ENCODE measurements at regions not wholly inside any gene's neighbourhood (a gene's known extent, or its start where the extent isn't known, plus 50 kb on each side); places are given as distances from the start of the nearest gene placed in this dataset.
"Not testable (repeated sequence)": the region's sequence is repeated elsewhere in the genome, so short reads cannot be mapped to it uniquely, and the experiment has no call there.

GRCh38 chr20:53814060-53814459 lies 220.4 kb upstream of the ZNF217 start:
- no peaks in the 10 kb centered on the region for H3K36me3 ChIP-seq (ENCODE audit: insufficient read depth, insufficient read length, low read length)
- DNase-seq (ENCODE audit: low read depth, low spot score): no peak
- no peak for TF ChIP-seq SUZ12 (IDR thresholded peaks at IDR 0.05; ENCODE audit: extremely low read depth, insufficient read depth, insufficient read length)
- TF ChIP-seq ZNF274 (IDR thresholded peaks at IDR 0.05; ENCODE audit: low read depth, low read length): no peak
- TF ChIP-seq YY1 (IDR thresholded peaks at IDR 0.05; ENCODE audit: insufficient read depth, insufficient read length): no peak
- H3K4me3 ChIP-seq (ENCODE audit: insufficient read length, low read depth): no peak overlapping the region
- H3K9me3 ChIP-seq (ENCODE audit: insufficient read depth, low read length): 0 out of 2 replicates have a peak, but pooled peaks cover 5% of the 10 kb centered on the region
- no peaks in the 10 kb centered on the region for H3K4me1 ChIP-seq (ENCODE audit: insufficient read depth, insufficient read length)
- H3K9ac ChIP-seq (ENCODE audit: insufficient read length, low read depth): no peak overlapping the region
- H3K27me3 ChIP-seq (ENCODE audit: insufficient read depth, insufficient read length): no peaks in the 10 kb centered on the region

GRCh38 chr20:53813636-53814035 lies 220.0 kb upstream of the ZNF217 start:
- H3K4me3 ChIP-seq (ENCODE audit: insufficient read length, low read depth): no peak overlapping the region
- no peak for DNase-seq (ENCODE audit: low read depth, low spot score)
- H3K9me3 ChIP-seq (ENCODE audit: insufficient read depth, low read length): 0 out of 2 replicates have a peak, but pooled peaks cover under 1% of the 10 kb centered on the region
- H3K9ac ChIP-seq (ENCODE audit: insufficient read length, low read depth): no peak overlapping the region
- H3K4me1 ChIP-seq (ENCODE audit: insufficient read depth, insufficient read length): no peaks in the 10 kb centered on the region
- TF ChIP-seq YY1 (IDR thresholded peaks at IDR 0.05; ENCODE audit: insufficient read depth, insufficient read length): no peak
- no peak for TF ChIP-seq SUZ12 (IDR thresholded peaks at IDR 0.05; ENCODE audit: extremely low read depth, insufficient read depth, insufficient read length)
- no peak for TF ChIP-seq ZNF274 (IDR thresholded peaks at IDR 0.05; ENCODE audit: low read depth, low read length)
- no peaks in the 10 kb centered on the region for H3K27me3 ChIP-seq (ENCODE audit: insufficient read depth, insufficient read length)
- no peaks in the 10 kb centered on the region for H3K36me3 ChIP-seq (ENCODE audit: insufficient read depth, insufficient read length, low read length)

GRCh38 chr20:53811577-53811976 lies 217.9 kb upstream of the ZNF217 start:
- no peak overlapping the region for H3K9ac ChIP-seq (ENCODE audit: insufficient read length, low read depth)
- no peaks in the 10 kb centered on the region for H3K36me3 ChIP-seq (ENCODE audit: insufficient read depth, insufficient read length, low read length)
- TF ChIP-seq YY1 (IDR thresholded peaks at IDR 0.05; ENCODE audit: insufficient read depth, insufficient read length) (no peak), ZNF274 (IDR thresholded peaks at IDR 0.05; ENCODE audit: low read depth, low read length) (no peak), SUZ12 (IDR thresholded peaks at IDR 0.05; ENCODE audit: extremely low read depth, insufficient read depth, insufficient read length) (no peak)
- H3K4me3 ChIP-seq (ENCODE audit: insufficient read length, low read depth): no peak overlapping the region
- no peak for DNase-seq (ENCODE audit: low read depth, low spot score)
- H3K9me3 ChIP-seq (ENCODE audit: insufficient read depth, low read length): no peaks in the 10 kb centered on the region
- peaks cover 3% of the 10 kb centered on the region for H3K4me1 ChIP-seq (ENCODE audit: insufficient read depth, insufficient read length)
- H3K27me3 ChIP-seq (ENCODE audit: insufficient read depth, insufficient read length): no peaks in the 10 kb centered on the region

GRCh38 chr20:53810661-53811355 lies 217.2 kb upstream of the ZNF217 start:
- H3K4me1 ChIP-seq (ENCODE audit: insufficient read depth, insufficient read length): peaks cover 3% of the 10 kb centered on the region
- no peak for TF ChIP-seq YY1 (IDR thresholded peaks at IDR 0.05; ENCODE audit: insufficient read depth, insufficient read length)
- TF ChIP-seq SUZ12 (IDR thresholded peaks at IDR 0.05; ENCODE audit: extremely low read depth, insufficient read depth, insufficient read length): no peak
- H3K9ac ChIP-seq (ENCODE audit: insufficient read length, low read depth): no peak overlapping the region
- DNase-seq (ENCODE audit: low read depth, low spot score): no peak
- no peaks in the 10 kb centered on the region for H3K36me3 ChIP-seq (ENCODE audit: insufficient read depth, insufficient read length, low read length)
- H3K9me3 ChIP-seq (ENCODE audit: insufficient read depth, low read length): no peaks in the 10 kb centered on the region
- no peaks in the 10 kb centered on the region for H3K27me3 ChIP-seq (ENCODE audit: insufficient read depth, insufficient read length)
- H3K4me3 ChIP-seq (ENCODE audit: insufficient read length, low read depth): no peak overlapping the region

GRCh38 chr20:53809728-53810365 lies 216.2 kb upstream of the ZNF217 start:
- no peak for DNase-seq (ENCODE audit: low read depth, low spot score)
- Histone ChIP-seq H3K9ac (ENCODE audit: insufficient read length, low read depth) (no peak overlapping the region), H3K9me3 (ENCODE audit: insufficient read depth, low read length) (no peaks in the 10 kb centered on the region), H3K4me1 (ENCODE audit: insufficient read depth, insufficient read length) (peaks cover 3% of the 10 kb centered on the region), H3K27me3 (ENCODE audit: insufficient read depth, insufficient read length) (no peaks in the 10 kb centered on the region), H3K36me3 (ENCODE audit: insufficient read depth, insufficient read length, low read length) (no peaks in the 10 kb centered on the region), H3K4me3 (ENCODE audit: insufficient read length, low read depth) (no peak overlapping the region)
- TF ChIP-seq SUZ12 (IDR thresholded peaks at IDR 0.05; ENCODE audit: extremely low read depth, insufficient read depth, insufficient read length): no peak
- no peak for TF ChIP-seq YY1 (IDR thresholded peaks at IDR 0.05; ENCODE audit: insufficient read depth, insufficient read length)
- TF ChIP-seq ZNF274 (IDR thresholded peaks at IDR 0.05; ENCODE audit: low read depth, low read length): no peak

- no peak for DNase-seq (ENCODE audit: low read depth, low spot score)
- no peak for TF ChIP-seq YY1 (IDR thresholded peaks at IDR 0.05; ENCODE audit: insufficient read depth, insufficient read length)
- no peak for TF ChIP-seq SUZ12 (IDR thresholded peaks at IDR 0.05; ENCODE audit: extremely low read depth, insufficient read depth, insufficient read length)
- no peak overlapping the region for H3K9ac ChIP-seq (ENCODE audit: insufficient read length, low read depth)
- peaks cover 3% of the 10 kb centered on the region for H3K4me1 ChIP-seq (ENCODE audit: insufficient read depth, insufficient read length)
- H3K4me3 ChIP-seq (ENCODE audit: insufficient read length, low read depth): no peak overlapping the region
- no peaks in the 10 kb centered on the region for H3K9me3 ChIP-seq (ENCODE audit: insufficient read depth, low read length)
- H3K36me3 ChIP-seq (ENCODE audit: insufficient read depth, insufficient read length, low read length): no peaks in the 10 kb centered on the region
- H3K27me3 ChIP-seq (ENCODE audit: insufficient read depth, insufficient read length): no peaks in the 10 kb centered on the region
These were observed 215.6 kb upstream of the ZNF217 start for GRCh38 chr20:53809217-53809616.

GRCh38 chr20:53808733-53809132 lies 215.1 kb upstream of the ZNF217 start:
- DNase-seq (ENCODE audit: low read depth, low spot score): no peak
- no peak overlapping the region for H3K9ac ChIP-seq (ENCODE audit: insufficient read length, low read depth)
- H3K36me3 ChIP-seq (ENCODE audit: insufficient read depth, insufficient read length, low read length): no peaks in the 10 kb centered on the region
- no peak overlapping the region for H3K4me3 ChIP-seq (ENCODE audit: insufficient read length, low read depth)
- H3K4me1 ChIP-seq (ENCODE audit: insufficient read depth, insufficient read length): peaks cover 3% of the 10 kb centered on the region
- TF ChIP-seq YY1 (IDR thresholded peaks at IDR 0.05; ENCODE audit: insufficient read depth, insufficient read length): no peak
- no peak for TF ChIP-seq ZNF274 (IDR thresholded peaks at IDR 0.05; ENCODE audit: low read depth, low read length)
- TF ChIP-seq SUZ12 (IDR thresholded peaks at IDR 0.05; ENCODE audit: extremely low read depth, insufficient read depth, insufficient read length): no peak
- H3K9me3 ChIP-seq (ENCODE audit: insufficient read depth, low read length): no peaks in the 10 kb centered on the region
- no peaks in the 10 kb centered on the region for H3K27me3 ChIP-seq (ENCODE audit: insufficient read depth, insufficient read length)

- not testable (repeated sequence) for H3K4me1 ChIP-seq (ENCODE audit: insufficient read depth, insufficient read length); H3K4me3 ChIP-seq (ENCODE audit: insufficient read length, low read depth); H3K27me3 ChIP-seq (ENCODE audit: insufficient read depth, insufficient read length); H3K9ac ChIP-seq (ENCODE audit: insufficient read length, low read depth); DNase-seq (ENCODE audit: low read depth, low spot score); H3K36me3 ChIP-seq (ENCODE audit: insufficient read depth, insufficient read length, low read length); H3K9me3 ChIP-seq (ENCODE audit: insufficient read depth, low read length)
These were observed 214.7 kb upstream of the ZNF217 start for GRCh38 chr20:53808302-53808701.
